Hepatocyte (in vitro differentiated cells): ENCODE measurements at regions not wholly inside any gene's neighbourhood (a gene's known extent, or its start where the extent isn't known, plus 50 kb on each side); places are given as distances from the start of the nearest gene placed in this dataset.

Experiments
- EZH2 ChIP-seq: fragments of 200-600 bp; sonication (generic); IDR thresholded peaks from 2 replicates; pipeline ENCODE4 v1.6.1; 2016; ENCODE audit warnings: antibody characterized with exemption, mild to moderate bottlenecking, borderline replicate concordance
- TF ChIP-seq, protein P1 (sequence below): fragments of 200-600 bp; sonication (generic); IDR thresholded peaks from 2 replicates; pipeline ENCODE4 v1.5.1; 2016; ENCODE audit warnings: antibody characterized with exemption, mild to moderate bottlenecking; ENCODE audit not compliant: poor library complexity

DNA sequence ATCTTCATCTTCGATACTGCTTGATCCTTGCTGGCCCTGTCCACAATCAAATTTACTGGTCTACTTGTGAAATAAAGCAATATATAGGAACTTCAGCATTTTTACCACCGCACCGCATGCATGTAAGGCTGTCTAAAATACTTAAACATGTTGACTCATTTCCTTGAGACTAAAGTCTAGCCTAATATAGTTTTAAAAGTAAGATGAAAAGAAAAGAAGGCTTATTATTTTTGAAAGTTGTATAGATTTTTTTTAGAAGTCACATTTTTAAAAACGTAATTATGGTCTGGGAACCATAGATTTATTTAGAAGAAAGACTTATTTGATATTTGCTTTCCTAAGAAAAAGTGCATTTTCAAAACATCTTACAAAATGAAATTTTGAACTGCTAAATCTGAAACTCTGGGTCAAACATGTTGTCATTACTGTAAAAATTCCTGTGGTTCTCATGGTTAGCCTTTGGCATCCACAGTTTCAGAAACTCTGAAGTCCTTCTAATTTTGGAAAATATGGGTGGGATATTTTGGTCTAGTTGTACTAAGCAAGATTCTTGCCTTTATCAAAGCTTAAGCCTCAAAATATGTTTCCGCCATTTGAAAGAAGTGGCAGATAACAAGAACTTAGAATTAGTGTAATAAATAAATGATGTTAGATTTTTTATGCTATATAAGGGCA is 423.5 kb upstream of the CTSO start:
- TF ChIP-seq, protein P1, sequence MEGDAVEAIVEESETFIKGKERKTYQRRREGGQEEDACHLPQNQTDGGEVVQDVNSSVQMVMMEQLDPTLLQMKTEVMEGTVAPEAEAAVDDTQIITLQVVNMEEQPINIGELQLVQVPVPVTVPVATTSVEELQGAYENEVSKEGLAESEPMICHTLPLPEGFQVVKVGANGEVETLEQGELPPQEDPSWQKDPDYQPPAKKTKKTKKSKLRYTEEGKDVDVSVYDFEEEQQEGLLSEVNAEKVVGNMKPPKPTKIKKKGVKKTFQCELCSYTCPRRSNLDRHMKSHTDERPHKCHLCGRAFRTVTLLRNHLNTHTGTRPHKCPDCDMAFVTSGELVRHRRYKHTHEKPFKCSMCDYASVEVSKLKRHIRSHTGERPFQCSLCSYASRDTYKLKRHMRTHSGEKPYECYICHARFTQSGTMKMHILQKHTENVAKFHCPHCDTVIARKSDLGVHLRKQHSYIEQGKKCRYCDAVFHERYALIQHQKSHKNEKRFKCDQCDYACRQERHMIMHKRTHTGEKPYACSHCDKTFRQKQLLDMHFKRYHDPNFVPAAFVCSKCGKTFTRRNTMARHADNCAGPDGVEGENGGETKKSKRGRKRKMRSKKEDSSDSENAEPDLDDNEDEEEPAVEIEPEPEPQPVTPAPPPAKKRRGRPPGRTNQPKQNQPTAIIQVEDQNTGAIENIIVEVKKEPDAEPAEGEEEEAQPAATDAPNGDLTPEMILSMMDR: no peak
- TF ChIP-seq EZH2: no peak
